HCT116 (cell line): ENCODE measurements at regions not wholly inside any gene's neighbourhood (a gene's known extent, or its start where the extent isn't known, plus 50 kb on each side); places are given as distances from the start of the nearest gene placed in this dataset.

ENCODE experiments used
- CTCF ChIP-seq, 3 experiments: fragments of 200-600 bp in 1 of 3; sonication (generic) in 1 of 3; IDR thresholded peaks in 2 of 3; conservative IDR thresholded peaks in 1 of 3; 2 replicates each; pipeline ENCODE4 v1.5.1; 2012 to 2017; ENCODE audit warnings: low read depth in 2 of 3, low read length in 2 of 3, antibody characterized with exemption in 1 of 3, borderline replicate concordance in 1 of 3, control low read depth in 1 of 3, mild to moderate bottlenecking in 1 of 3, mixed read lengths in 1 of 3, mixed run types in 1 of 3, moderate library complexity in 1 of 3; ENCODE audit not compliant: insufficient read depth in 1 of 3
- ELF1 ChIP-seq: IDR thresholded peaks from 2 replicates; pipeline ENCODE4 v1.6.1; 2012; ENCODE audit warnings: low read depth, borderline replicate concordance
- EZH2phosphoT487 ChIP-seq: fragments of 200-600 bp; IDR thresholded peaks from 2 replicates; pipeline ENCODE4 v1.6.1; 2018; ENCODE audit warnings: antibody characterized with exemption, borderline replicate concordance
- POLR2A ChIP-seq: IDR thresholded peaks from 2 replicates; pipeline ENCODE4 v1.7.0; 2011; ENCODE audit warnings: borderline replicate concordance; ENCODE audit not compliant: insufficient read depth, insufficient read length; ENCODE audit errors: extremely low read depth
- POLR2AphosphoS5 ChIP-seq: IDR thresholded peaks from 2 replicates; pipeline ENCODE4 v1.6.1; 2011; ENCODE audit warnings: mild to moderate bottlenecking, low read depth, low read length, moderate library complexity
- ZNF274 ChIP-seq: fragments of 200-500 bp; sonication (Bioruptor generic); IDR thresholded peaks from 2 replicates; pipeline ENCODE4 v1.6.1; 2014; ENCODE audit warnings: mild to moderate bottlenecking, low read depth, low read length, inconsistent platforms

- TF ChIP-seq POLR2AphosphoS5, result no peak
- TF ChIP-seq CTCF (IDR thresholded peaks at IDR 0.05 in 2 of 3, conservative IDR thresholded peaks at IDR 0.05 in 1 of 3; ENCODE audit: borderline replicate concordance in 1 of 3, insufficient read depth in 1 of 3, low read depth in 2 of 3, low read length in 2 of 3), result no peak
- no peak for TF ChIP-seq POLR2A
- TF ChIP-seq ELF1, result no peak
- TF ChIP-seq ZNF274, result no peak
- no peak for TF ChIP-seq EZH2phosphoT487
Measured at GRCh38 chr4:58522765-58523382, 1412.7 kb upstream of the IGFBP7 start.
